ENCODE measurements at regions not wholly inside any gene's neighbourhood (a gene's known extent, or its start where the extent isn't known, plus 50 kb on each side); places are given as distances from the start of the nearest gene placed in this dataset.

DNA sequence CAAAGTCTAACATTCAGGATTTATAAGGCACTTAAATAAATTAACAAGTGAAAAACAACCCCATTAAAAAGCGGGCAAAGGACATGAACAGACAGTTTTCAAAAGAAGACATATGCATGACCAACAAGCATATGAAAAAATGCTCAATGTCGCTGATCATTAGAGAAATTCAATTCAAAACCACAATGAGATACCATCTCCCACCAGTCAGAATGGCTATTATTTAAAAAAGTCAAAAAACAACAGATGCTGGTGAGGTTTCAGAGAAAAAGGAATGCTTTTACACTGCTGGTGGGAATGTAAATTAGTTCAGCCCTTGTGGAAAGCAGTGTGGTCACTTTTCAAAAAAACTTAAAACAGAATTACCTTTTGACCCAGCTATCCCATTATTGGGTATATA lies 60.7 kb upstream of the BDKRB2 start:
- DNase-seq (ENCODE audit: low read depth), result no peak

GRCh38 chr14:96145116-96145864 lies 59.3 kb upstream of the BDKRB2 start:
- DNase-seq (ENCODE audit: low read depth), result no peak

GRCh38 chr14:96146131-96146771 lies 58.4 kb upstream of the BDKRB2 start:
- DNase-seq (ENCODE audit: low read depth), result peak; percentile 54

GRCh38 chr14:96148631-96149030 lies 56.0 kb upstream of the BDKRB2 start:
- no peak for DNase-seq (ENCODE audit: low read depth)

GRCh38 chr14:96149131-96149530 lies 55.5 kb upstream of the BDKRB2 start:
- DNase-seq (ENCODE audit: low read depth), result no peak

DNA sequence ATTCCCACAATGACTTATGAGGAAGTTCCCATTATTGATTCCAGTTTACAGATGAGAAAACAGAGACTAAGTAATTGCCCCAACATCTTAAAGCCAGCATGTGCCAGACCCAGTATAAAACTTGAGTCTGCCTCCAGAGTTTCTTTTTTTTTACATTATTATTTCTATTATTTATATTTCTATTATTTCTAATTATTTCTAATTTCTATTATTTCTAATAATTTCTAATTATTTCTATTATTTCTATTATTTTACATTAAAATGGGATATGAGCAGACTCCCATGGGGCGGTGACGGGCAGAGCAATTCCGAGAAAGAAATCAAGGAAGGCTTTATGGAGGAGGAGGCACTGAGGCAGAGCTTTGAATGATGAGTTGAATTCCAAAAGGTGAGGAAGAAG lies 54.4 kb upstream of the BDKRB2 start:
- no peak for DNase-seq (ENCODE audit: low read depth)

- no peak for DNase-seq (ENCODE audit: low read depth)
Measured at GRCh38 chr14:96151242-96151641, 53.4 kb upstream of the BDKRB2 start.

DNA sequence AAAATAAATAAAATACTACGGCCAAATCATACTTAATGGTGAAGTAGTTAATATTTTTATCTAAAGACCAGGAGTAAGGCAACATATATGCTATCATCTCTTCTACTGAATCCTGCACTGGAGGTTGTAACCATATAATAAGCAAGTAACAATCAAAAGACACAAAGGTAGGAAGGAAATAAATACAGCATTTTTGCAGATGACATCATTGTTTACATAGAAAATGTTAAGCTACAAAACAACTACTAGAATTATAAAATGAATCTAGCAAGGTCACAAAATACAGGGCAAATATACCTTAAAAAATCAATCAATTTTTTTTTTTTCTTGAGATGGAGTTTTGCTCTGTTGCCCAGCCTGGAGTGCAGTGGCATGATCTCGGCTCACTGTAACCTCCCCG lies 51.6 kb upstream of the BDKRB2 start:
- no peak for DNase-seq (ENCODE audit: low read depth)

Data from fibroblast of the conjunctiva (primary cell).